Panc1 (cell line): ENCODE measurements at regions not wholly inside any gene's neighbourhood (a gene's known extent, or its start where the extent isn't known, plus 50 kb on each side); places are given as distances from the start of the nearest gene placed in this dataset.

ENCODE experiments used
- ATAC-seq: fragments of 200-7000 bp; cut with Tn5 transposase; 2 replicates; pipeline ENCODE4 v1.9.1; 2020; ENCODE audit warnings: mild to moderate bottlenecking, moderate library complexity
- BruUV-seq: library from RNA; stranded (reverse); fragments of 400-500 nt; replicated peaks from 2 replicates; lab custom pipeline; 2021; lab: Mats Ljungman, UMichigan
- CTCF ChIA-PET: fragments of 300-600 bp; sonication (Branson Sonifier 250); formaldehyde crosslinking; loops from one replicate; lab custom pipeline; 2022; ENCODE audit warnings: antibody characterized with exemption; lab: Charles Lee
- POLR2A ChIA-PET: fragments of 300-600 bp; sonication (Branson Sonifier 250); formaldehyde crosslinking; loops from one replicate; lab custom pipeline; 2022; ENCODE audit warnings: antibody characterized with exemption; lab: Charles Lee
- DNase-seq: peaks from one replicate; pipeline ENCODE4 v3.0.0-alpha.2; 2010; ENCODE audit warnings: low read depth, low spot score
- H3K27ac ChIP-seq: 2 replicates; pipeline ENCODE4 v1.5.1; 2011; ENCODE audit warnings: mild to moderate bottlenecking, low read length, inconsistent platforms
- H3K27me3 ChIP-seq: fragments of 200-500 bp; sonication (Bioruptor generic); 2 replicates; pipeline ENCODE4 v1.6.0; 2014; ENCODE audit warnings: low read length, inconsistent platforms; ENCODE audit not compliant: control insufficient read depth, insufficient read depth
- H3K36me3 ChIP-seq: fragments of 200-500 bp; sonication (Bioruptor generic); 2 replicates; pipeline ENCODE4 v1.5.1; 2014; ENCODE audit warnings: inconsistent platforms, mild to moderate bottlenecking, low read length, moderate library complexity; ENCODE audit not compliant: control insufficient read depth, insufficient read depth
- H3K4me1 ChIP-seq: 2 replicates; pipeline ENCODE4 v1.5.1; 2011; ENCODE audit warnings: inconsistent platforms, mild to moderate bottlenecking, low read length, moderate library complexity; ENCODE audit not compliant: control insufficient read depth, insufficient read depth
- H3K4me3 ChIP-seq, 2 experiments: 2 replicates each; pipeline ENCODE4 v1.5.1; 2011 to 2012; ENCODE audit warnings: low read depth in 2 of 2, low read length in 2 of 2, mild to moderate bottlenecking in 2 of 2, inconsistent platforms in 1 of 2, moderate library complexity in 1 of 2
- H3K9me3 ChIP-seq: fragments of 200-500 bp; sonication (Bioruptor generic); 2 replicates; pipeline ENCODE4 v1.5.1; 2014; ENCODE audit warnings: low read depth, mild to moderate bottlenecking, inconsistent platforms, low read length, moderate library complexity; ENCODE audit not compliant: control insufficient read depth, insufficient read depth
- CTCF ChIP-seq: fragments of 450-650 bp; IDR thresholded peaks from 2 replicates; pipeline ENCODE4 v1.5.1; 2017; ENCODE audit warnings: mild to moderate bottlenecking
- POLR2AphosphoS5 ChIP-seq: IDR thresholded peaks from 2 replicates; pipeline ENCODE4 v1.6.1; 2012; ENCODE audit warnings: mild to moderate bottlenecking, low read depth, low read length, moderate library complexity
- SIN3A ChIP-seq: IDR thresholded peaks from 2 replicates; pipeline ENCODE4 v1.6.1; 2012; ENCODE audit warnings: low read depth, mild to moderate bottlenecking, low read length, moderate library complexity, borderline replicate concordance; ENCODE audit not compliant: insufficient read depth
- TCF7L2 ChIP-seq: IDR thresholded peaks from 2 replicates; pipeline ENCODE4 v1.6.1; 2011; ENCODE audit warnings: mild to moderate bottlenecking, low read depth, low read length, inconsistent platforms
- in situ Hi-C: cut with HindIII; loops from 2 replicates; pipeline ENCODE4 v1.10.0; 2016; ENCODE audit warnings: low sequenced_read_pairs, low pct_unique_long_range_greater_than_20kb
- intact Hi-C: fragments of 100-400 bp; cut with micrococcal nuclease; formaldehyde crosslinking; loops from one replicate; pipeline ENCODE4 v1.10.0; 2022; ENCODE audit not compliant: unreplicated experiment
- TF ChIP-seq, protein P1 (sequence below), 2 experiments: IDR thresholded peaks; 2 replicates each; pipeline ENCODE4 v1.6.1; 2011 to 2012; ENCODE audit warnings: low read depth in 2 of 2, control low read depth in 1 of 2, low read length in 1 of 2, mild to moderate bottlenecking in 1 of 2, moderate library complexity in 1 of 2; ENCODE audit not compliant: insufficient read depth in 1 of 2

GRCh38 chr1:18001725-18002124, 105.9 kb upstream of the IGSF21 start:
- ChIA-PET POLR2A (no interaction called here), CTCF (no interaction called here)
- no peak for DNase-seq
- Histone ChIP-seq H3K4me1 (no peaks in the 10 kb centered on the region), H3K4me3 (no peak overlapping the region), H3K9me3 (no peaks in the 10 kb centered on the region), H3K36me3 (no peaks in the 10 kb centered on the region), H3K27ac (no peak overlapping the region), H3K27me3 (peaks cover 6% of the 10 kb centered on the region; the same call in 1 of the 2 replicates)
- intact Hi-C loops (no loop called here), in situ Hi-C loops (no loop called here)
- ATAC-seq = no peak
- no TSS peak for BruUV-seq
- TF ChIP-seq CTCF (no peak), SIN3A (no peak), POLR2AphosphoS5 (no peak), TCF7L2 (no peak)
- TF ChIP-seq, protein P1, sequence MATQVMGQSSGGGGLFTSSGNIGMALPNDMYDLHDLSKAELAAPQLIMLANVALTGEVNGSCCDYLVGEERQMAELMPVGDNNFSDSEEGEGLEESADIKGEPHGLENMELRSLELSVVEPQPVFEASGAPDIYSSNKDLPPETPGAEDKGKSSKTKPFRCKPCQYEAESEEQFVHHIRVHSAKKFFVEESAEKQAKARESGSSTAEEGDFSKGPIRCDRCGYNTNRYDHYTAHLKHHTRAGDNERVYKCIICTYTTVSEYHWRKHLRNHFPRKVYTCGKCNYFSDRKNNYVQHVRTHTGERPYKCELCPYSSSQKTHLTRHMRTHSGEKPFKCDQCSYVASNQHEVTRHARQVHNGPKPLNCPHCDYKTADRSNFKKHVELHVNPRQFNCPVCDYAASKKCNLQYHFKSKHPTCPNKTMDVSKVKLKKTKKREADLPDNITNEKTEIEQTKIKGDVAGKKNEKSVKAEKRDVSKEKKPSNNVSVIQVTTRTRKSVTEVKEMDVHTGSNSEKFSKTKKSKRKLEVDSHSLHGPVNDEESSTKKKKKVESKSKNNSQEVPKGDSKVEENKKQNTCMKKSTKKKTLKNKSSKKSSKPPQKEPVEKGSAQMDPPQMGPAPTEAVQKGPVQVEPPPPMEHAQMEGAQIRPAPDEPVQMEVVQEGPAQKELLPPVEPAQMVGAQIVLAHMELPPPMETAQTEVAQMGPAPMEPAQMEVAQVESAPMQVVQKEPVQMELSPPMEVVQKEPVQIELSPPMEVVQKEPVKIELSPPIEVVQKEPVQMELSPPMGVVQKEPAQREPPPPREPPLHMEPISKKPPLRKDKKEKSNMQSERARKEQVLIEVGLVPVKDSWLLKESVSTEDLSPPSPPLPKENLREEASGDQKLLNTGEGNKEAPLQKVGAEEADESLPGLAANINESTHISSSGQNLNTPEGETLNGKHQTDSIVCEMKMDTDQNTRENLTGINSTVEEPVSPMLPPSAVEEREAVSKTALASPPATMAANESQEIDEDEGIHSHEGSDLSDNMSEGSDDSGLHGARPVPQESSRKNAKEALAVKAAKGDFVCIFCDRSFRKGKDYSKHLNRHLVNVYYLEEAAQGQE (IDR thresholded peaks at IDR 0.05; ENCODE audit: insufficient read depth in 1 of 2, low read depth in 2 of 2, low read length in 1 of 2) = no peak

GRCh38 chr1:18004278-18004677, 103.3 kb upstream of the IGSF21 start:
- in situ Hi-C loops (no loop called here), intact Hi-C loops (no loop called here)
- ChIA-PET CTCF (no interaction called here), POLR2A (no interaction called here)
- ATAC-seq (no peak), DNase-seq (no peak)
- TF ChIP-seq SIN3A (no peak), POLR2AphosphoS5 (no peak), TCF7L2 (no peak), CTCF (no peak)
- TF ChIP-seq, protein P1 (IDR thresholded peaks at IDR 0.05; ENCODE audit: insufficient read depth in 1 of 2, low read depth in 2 of 2, low read length in 1 of 2) = no peak
- no TSS peak for BruUV-seq
- Histone ChIP-seq H3K27ac (no peak overlapping the region), H3K4me1 (no peaks in the 10 kb centered on the region), H3K4me3 (no peak overlapping the region), H3K36me3 (no peaks in the 10 kb centered on the region), H3K9me3 (no peaks in the 10 kb centered on the region), H3K27me3 (peaks cover 9% of the 10 kb centered on the region; the same call in 1 of the 2 replicates)
